HuH-7 (cell line): ENCODE measurements at regions not wholly inside any gene's neighbourhood (a gene's known extent, or its start where the extent isn't known, plus 50 kb on each side); places are given as distances from the start of the nearest gene placed in this dataset.
"Not testable (repeated sequence)": the region's sequence is repeated elsewhere in the genome, so short reads cannot be mapped to it uniquely, and the experiment has no call there.

Experiments used
- DNase-seq: peaks from one replicate; pipeline ENCODE4 v3.0.0; 2011; ENCODE audit warnings: low spot score

- no peak for DNase-seq
Observed at GRCh38 chr16:13727943-13728342, 192.0 kb upstream of the ERCC4 start.

- DNase-seq: no peak
Observed at GRCh38 chr16:13733561-13733960, 186.4 kb upstream of the ERCC4 start.

GRCh38 chr16:13739621-13740373 lies 180.2 kb upstream of the ERCC4 start:
- DNase-seq: not testable (repeated sequence)

GRCh38 chr16:13742928-13743327 lies 177.0 kb upstream of the ERCC4 start:
- DNase-seq: no peak

- DNase-seq: no peak
Observed at GRCh38 chr16:13743571-13743970, 176.4 kb upstream of the ERCC4 start.

GRCh38 chr16:13756411-13757140 lies 163.4 kb upstream of the ERCC4 start:
- no peak for DNase-seq

- no peak for DNase-seq
Observed at GRCh38 chr16:13766334-13766733, 153.6 kb upstream of the ERCC4 start.

GRCh38 chr16:13767215-13767614 lies 152.7 kb upstream of the ERCC4 start:
- DNase-seq: no peak

GRCh38 chr16:13768471-13768870 lies 151.5 kb upstream of the ERCC4 start:
- no peak for DNase-seq

- no peak for DNase-seq
Observed at GRCh38 chr16:13770436-13770835, 149.5 kb upstream of the ERCC4 start.

- DNase-seq: no peak
Observed at GRCh38 chr16:13772782-13773181, 147.2 kb upstream of the ERCC4 start.

GRCh38 chr16:13779676-13780075 lies 140.3 kb upstream of the ERCC4 start:
- no peak for DNase-seq

- DNase-seq: no peak
Observed at GRCh38 chr16:13780406-13781168, 139.4 kb upstream of the ERCC4 start.

- no peak for DNase-seq
Observed at GRCh38 chr16:13781169-13781564, 138.8 kb upstream of the ERCC4 start.

- no peak for DNase-seq
Observed at GRCh38 chr16:13781575-13782338, 138.2 kb upstream of the ERCC4 start.

- DNase-seq: no peak
Observed at GRCh38 chr16:13791095-13791494, 128.9 kb upstream of the ERCC4 start.

GRCh38 chr16:13793841-13794409 lies 126.0 kb upstream of the ERCC4 start:
- no peak for DNase-seq

- no peak for DNase-seq
Observed at GRCh38 chr16:13795131-13795530, 124.8 kb upstream of the ERCC4 start.

- no peak for DNase-seq
Observed at GRCh38 chr16:13797718-13798117, 122.2 kb upstream of the ERCC4 start.

- DNase-seq: no peak
Observed at GRCh38 chr16:13798211-13798610, 121.7 kb upstream of the ERCC4 start.

GRCh38 chr16:13803974-13804373 lies 116.0 kb upstream of the ERCC4 start:
- DNase-seq: no peak

GRCh38 chr16:13805951-13806350 lies 114.0 kb upstream of the ERCC4 start:
- no peak for DNase-seq
